HG02943 (cell line): ENCODE measurements at regions not wholly inside any gene's neighbourhood (a gene's known extent, or its start where the extent isn't known, plus 50 kb on each side); places are given as distances from the start of the nearest gene placed in this dataset.

Source experiments
- ATAC-seq: cut with Tn5 transposase; IDR thresholded peaks from one replicate; pipeline ENCODE4 v1.9.1; 2021; ENCODE audit warnings: mild to moderate bottlenecking, low read depth, moderate library complexity; ENCODE audit not compliant: unreplicated experiment

DNA sequence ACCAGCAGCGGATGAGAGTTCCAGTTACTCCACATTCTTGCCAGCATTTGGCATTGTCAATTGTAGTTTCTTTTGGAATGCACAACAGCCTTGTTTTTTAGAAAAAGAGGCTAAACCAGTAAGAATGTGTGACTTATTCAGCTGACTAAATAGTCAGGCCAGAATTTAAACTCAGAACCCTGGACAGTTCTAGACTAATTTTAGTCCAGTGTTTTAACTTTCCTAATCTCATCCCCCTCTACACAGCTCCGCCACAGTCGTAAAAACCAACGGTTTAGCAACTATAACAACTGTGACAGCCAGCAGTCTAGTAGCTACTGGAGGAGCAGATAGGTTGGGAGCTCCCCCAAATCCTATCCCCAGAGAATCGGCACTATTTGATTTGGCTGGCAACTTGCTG, 103.7 kb downstream of the FOXD1 start:
- no peak for ATAC-seq

DNA sequence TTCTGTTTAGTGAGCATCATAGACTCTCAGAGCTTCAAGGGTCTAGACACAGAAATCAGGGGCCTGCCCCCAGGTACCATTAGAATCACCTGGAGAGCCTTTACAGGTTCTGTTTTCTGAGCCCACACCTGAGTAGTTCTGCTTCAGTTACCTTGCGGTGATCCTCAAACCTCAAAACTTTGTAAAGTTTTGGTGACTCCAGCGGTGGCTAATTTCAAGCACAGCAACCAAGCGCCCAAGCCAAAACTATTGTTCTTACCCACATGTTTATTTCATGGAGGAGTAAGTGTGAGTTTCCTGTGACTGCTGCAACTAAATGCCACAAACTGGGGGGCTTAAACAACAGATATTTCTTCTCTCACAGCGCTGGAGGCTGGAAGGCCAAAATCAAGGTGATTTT, 108.9 kb downstream of the FOXD1 start:
- ATAC-seq: no peak

DNA sequence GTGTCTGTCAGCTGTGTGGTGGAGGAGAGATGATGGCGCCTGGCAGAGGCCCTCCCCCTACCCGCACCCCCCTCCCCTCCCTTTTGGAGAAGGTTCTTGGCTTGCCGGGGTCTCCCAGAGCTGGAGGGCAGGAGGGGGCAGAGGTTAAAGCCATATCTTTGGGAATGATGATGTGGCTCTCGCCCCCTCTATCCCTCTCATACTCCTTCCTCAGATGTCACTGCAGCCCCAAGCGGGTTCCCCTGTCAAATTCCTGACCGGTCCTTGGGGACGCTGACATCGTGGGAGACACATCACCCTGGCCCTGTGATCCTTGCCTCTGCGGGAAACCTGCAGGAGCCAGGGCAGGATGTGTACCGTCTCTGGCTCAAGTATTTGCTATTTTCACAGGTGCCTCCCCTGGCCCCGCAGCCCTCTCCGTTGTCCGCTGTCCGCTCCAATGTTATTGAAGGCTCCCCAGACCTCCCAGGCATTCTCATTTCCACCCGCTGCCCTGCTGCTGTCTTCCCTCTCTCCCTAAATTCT, 109.5 kb downstream of the FOXD1 start:
- no peak for ATAC-seq

DNA sequence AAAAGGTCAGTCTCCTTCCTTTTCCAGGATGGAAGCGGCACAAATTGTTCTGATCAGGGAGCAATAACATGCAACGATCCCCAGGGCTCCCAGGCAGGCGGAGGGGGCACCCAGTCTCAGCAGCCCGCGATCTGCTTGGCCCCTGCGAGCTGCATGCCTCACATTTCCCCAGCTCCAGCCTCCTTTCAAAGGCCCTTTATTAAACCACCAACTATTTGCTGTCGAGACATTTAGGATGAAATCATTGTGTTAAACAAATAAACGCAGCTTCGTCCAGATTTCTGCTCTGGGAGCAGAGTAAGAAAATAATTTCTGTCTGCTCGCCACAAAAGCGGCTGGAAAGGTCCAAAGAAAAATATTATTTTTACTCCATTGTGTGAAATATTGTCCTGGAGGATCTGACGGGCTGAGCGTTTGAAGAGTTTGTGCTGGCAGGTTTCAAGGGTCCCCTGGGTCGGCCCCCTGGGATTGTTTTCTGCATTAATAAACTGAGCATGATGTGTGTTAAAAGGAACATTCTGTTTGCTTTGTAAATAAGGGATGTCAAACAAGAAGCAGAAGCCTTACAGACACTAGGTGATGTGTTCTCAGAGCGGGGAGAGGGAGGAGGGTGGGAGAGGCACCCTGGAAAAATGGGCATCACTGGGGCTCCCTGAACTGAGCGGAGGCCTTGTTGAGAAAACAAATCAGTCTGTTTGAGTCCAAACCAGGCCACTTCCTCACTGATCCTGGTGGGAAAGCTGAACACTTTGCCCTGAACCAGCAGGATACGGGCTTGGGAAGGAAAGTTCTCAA, 110.1 kb downstream of the FOXD1 start:
- ATAC-seq: no peak

DNA sequence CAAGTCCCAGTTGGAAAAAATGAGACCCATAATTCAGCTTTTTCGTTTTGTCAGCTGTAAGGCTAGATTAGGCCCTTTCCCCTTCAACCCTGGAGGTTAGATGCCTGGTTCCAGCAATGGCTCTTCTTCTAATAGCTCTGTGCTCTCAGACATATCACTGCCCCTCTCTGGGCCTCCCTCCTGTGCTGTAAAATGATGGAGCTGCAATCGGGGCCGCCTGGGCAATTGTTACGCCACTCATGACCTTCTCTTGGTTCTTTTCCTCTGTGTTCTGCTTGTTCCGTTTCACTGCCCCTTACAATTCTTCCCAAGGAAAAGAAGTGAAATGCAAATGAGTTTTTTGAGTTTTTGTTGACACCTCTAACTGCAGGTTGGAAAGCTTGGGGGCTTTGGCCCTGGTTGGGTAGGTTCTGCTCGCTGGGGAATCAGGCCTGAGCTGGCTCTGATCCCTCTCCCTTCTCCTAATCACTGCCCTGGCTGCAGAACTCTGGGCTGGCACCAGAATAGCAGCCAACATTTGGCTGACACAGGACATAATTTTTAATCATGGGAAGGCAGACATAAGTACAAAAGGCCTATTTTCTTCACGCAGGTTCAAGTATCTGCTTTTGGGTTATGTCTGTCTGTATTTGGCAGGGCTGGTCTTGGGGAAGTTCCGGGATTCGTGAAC, 110.9 kb downstream of the FOXD1 start:
- ATAC-seq: no peak

DNA sequence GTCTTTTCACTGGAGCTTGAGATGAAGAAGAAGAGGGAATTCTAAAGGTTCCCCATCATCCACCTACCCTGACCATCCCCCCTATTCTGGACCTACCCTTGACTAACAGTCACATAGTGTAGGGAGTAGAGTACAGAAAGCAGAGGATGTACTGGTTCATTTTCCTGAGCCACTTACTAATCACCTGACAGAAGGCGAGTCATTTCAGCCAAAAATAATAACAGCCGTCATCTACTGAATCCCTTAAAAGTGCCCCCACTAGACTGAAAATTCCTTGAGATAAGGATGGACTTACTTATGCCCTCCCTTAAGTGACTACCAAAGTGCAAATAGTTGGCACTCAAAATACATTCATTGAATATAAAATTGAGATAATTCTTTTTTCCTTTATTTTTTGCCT, 112.2 kb downstream of the FOXD1 start:
- no peak for ATAC-seq

DNA sequence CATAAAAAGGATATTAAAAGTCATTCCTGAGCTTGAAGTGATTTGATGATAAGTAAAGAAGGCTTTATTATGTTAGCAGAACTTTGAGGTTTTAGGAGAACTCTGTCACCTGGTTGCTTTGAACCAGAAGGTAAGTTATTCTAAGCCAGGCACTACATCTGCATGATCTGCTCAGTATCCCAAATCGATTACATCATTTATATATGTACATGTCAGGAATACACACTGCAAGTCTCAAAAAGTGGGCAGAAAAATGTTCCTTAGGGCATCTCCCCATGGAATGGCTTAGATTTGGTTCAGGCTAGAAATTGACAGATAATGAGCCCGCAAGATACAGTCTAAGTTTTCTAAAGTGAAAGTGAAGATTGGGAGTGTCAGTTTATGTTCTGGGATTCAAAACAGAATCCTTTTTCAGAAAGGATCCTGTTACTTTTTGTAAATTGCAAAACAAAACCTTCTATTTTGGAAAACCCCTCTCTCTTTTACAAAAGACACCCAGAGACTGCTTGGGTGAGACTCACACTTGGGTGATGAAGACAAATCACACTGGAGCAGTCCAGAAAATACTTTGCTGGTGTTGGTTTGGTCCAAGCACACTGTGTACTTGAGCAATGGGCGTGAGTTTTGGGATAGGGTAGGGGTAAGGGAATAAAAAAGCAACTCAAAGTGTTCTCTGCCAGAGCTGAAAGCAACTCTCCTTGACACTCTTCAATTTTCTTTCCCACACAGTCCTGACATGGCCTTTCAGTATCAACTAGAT, 114.5 kb downstream of the FOXD1 start:
- no peak for ATAC-seq

DNA sequence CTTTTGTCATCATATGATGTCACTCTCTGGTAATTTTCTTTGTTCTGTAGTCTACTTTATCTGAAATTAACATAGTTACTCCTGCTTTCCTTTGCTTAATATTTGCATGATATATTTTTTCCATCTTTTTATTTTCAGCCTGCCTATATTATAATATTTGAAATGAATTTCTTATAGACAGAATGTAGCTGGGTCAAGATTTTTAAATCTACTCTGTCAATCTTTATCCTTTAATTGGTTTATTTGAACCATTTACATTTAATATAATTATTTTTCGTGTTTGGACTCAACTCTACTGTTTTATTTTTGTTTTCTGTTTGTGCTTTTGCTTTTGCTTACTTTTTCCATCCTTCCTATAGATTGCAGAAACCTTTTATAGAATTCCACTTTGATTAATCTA, 118.0 kb downstream of the FOXD1 start:
- ATAC-seq: no peak

DNA sequence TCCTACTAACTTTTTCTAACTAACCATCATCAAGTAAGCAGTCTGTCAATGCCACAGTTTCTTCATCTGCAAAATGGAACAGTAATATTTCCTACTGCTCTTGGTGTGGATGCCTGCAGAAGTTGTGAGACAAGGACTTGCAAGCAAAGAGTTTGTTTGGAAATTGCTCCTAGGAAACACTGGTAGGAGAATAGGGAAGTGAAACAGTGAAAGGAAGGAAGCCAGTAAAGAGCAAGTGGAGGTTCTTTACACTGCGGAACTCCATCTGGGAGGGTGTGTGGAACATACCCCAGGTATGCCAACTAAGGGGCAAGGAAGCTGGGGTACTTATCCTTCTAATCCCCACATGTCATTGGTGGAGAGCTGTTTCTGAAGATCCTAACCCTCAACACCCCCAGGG, 119.9 kb downstream of the FOXD1 start:
- ATAC-seq: no peak

DNA sequence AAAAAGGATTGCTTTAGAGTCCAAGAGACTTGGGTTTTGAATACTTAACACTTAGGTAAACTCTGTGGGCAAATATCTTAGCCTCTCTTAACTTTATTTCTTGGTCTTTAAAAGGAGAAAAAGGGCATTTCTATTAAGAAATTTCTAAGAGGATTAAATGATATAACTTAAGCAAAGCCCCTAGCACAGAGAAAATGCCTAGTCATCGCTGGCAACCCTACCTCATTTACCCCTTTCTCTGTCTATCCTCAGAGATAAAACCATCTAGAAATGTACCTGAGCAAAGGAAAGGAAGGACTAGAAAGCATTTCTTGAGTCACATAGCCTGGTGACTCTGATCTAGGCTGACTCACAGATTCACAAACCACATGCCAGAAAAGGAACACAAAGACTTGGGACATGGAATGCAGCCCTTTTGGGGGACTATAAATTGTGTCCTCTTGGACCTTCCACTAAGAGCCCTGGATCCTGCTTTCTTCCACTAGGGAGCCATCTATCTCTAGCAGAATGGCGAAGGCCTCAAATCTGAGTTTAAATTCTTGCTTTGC, 120.6 kb downstream of the FOXD1 start:
- ATAC-seq: no peak

DNA sequence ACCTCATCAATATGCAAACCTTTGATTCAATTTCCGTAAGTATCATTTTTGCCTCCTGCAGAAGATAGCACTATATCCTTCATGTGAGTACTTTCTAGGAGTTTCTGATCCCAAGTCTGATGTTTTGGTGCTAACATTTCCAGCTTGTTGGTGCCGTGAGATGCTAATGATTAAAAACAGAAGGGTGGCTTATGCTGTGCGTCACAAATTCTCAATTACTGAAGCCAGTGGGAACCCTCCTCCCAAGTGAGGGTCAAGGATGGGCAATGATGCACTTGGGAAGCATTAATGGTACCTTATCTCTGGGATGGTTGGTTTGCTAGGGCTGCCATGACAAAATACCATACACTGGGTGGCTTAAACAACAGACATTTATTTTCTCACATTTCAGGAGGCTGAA, 123.0 kb downstream of the FOXD1 start:
- ATAC-seq: no peak

DNA sequence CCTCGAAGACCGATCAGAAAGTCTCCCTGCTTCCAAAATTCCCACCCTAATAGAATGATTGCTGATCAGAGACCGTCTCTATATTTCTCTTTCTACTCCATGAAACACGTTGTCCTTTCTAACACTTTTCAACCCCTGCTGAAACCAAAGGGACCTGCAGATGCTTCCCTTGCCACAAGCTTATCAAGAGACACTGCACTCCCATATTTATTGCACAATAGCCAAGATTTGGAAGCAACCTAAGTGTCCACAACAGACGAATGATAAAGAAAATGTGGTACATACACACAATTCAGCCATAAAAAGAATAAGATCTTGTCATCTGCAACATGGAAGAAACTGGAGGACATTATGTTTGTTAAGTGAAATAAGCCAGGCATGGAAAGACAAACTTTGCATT, 125.1 kb downstream of the FOXD1 start:
- no peak for ATAC-seq

DNA sequence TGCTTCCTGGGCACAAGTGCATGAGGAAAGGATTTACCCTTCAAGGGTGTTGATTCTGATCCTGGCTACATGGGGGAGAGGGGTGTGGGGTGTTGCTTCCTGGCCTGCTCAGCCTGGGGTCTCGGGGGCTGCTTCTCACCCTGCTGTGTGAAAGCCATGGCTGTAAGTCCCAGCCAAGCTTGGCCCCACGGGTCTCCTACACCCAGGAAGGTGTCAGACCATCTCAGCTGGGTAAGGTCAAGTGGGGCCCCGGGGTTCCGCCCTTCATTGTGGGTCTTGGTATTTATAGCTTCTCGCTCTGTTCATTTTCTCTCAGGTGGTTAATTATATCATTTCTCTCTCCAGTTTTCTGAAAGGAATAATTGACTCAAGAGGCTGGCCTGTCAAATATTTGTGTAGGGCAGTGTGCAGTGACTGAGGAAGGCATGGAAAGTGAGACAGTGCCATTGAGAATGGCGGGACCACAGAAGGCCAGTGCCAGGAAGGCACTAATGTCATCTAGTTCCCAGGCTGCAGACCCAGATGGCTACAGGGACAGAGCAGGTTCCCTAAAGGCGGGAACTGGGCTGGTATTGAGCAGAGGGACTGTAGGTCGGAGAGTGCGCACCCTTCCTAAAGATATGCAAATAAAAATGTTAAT, 126.0 kb downstream of the FOXD1 start:
- ATAC-seq: no peak

DNA sequence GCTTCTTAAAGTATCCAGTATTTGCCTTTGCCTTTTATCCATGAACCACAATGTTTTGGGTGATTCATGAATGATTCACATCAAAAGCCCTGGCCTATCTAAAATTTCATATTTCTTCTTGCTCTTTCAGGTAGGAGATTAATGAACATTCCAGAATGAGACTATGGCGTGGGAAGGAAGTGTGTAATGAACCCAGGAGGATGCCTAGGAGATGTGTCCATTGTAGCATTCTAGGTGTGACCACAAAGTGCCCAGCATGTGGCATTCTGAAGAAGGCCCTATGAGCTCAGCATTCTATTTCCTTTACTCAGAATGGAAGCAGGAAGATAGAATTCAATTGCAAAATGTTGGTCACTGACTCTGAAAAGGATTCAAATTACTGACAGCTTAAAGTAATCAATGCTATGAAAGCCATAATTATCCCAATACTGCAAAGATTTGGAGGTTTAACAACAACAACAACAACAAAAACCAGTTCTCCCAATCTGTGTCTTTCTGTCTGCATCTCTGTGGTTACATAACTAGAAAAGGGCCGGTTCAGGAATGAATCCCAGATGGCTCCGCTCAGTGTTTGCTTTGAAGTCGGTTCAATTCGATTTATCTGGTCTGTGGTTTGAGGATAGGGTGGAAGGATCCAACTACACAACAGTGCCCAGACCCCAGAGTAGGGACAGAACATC, 126.7 kb downstream of the FOXD1 start:
- ATAC-seq: no peak

DNA sequence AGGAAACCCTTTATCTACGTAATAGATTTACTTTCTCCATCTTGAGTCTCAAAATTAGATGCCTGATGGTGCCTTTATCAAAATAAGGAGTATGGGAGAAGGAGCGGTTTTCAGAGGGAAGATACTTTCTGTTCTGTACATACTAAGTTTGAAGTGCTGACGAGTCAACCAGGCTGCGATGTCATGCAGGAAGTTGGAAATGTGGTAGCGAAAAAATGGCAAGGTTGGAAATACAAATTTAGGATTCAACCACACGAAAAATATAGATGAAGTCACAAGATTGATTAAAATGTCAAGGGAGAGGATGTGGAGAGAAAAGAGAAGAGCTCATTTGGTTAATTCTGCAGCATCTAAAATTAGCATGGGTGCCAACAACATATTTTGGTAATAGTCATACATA, 129.5 kb downstream of the FOXD1 start:
- ATAC-seq: no peak

DNA sequence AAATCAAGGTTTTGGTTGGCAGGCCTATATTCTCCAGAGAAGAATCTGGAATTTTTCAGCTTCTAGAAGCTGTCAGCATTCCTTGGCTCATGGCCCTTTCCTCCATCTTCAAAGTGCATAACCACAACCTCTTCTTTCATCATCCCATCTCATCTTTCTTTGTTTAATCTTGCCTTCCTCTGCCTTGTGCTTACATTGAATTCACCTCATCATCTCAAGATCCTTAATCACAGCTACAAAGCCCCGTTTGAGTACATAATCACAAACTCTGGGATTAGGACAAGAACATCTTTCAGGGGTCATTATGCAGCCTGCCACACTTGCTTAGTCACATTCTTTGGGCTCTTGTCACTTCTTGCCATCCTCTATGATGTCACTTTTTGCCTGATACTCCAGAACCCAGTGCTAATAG, 130.3 kb downstream of the FOXD1 start:
- no peak for ATAC-seq

DNA sequence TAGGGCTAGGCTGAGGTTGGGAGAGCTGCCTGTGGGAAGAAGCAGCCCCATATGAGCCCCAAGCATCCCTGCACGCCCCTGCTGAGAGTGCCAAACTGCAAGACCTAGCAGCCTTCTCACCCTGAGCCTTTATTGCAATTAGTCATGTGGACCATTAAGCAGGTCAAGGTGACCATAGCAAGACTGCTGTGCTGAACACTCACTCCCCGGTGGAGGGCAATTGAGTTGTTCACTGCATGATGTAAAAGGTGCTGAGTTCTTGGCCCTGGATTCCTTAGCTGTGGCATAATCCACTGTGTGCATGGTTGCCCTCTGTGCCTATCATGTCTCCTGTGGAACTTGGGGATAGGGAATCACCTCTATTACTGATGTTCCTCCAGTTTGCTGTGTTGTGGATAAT, 131.1 kb downstream of the FOXD1 start:
- no peak for ATAC-seq

DNA sequence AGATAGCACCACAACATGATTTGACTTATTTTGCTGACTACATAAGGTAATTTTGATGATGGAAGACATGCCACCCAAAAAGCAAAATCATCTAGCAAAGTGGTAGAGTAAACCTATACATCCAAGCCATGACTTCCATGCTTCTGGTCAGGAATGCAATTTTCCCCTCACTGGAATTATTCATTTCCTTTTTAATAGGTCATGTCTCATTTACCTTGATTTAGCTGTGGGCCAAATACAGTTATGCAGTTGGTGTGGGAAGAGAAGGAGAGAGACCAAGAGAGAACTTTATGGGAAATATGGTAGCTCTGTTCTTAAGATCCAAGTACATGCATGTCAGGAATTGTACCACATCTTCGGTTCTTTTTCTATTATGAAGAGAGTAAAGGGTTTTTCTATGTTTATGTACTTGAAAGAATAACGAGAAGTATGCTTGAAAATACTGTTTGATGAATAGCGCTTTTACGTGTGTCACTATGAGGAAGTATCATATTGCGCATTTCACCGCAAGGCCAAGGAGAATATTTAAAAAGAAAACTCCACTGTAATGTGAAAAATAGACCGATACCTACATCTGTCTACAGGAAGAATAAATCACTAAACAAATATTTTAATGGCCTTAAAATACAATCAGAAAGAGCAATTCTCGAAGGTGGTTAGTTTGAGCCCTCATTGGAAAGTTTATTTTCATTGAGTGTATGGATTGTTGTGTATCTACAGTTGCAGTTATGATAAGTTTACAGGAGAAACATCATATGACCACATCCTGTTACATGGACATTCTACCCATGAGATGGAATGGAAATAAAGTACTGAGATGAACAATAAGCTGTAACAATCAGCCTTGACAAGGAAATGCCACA, 134.0 kb downstream of the FOXD1 start:
- ATAC-seq: no peak

DNA sequence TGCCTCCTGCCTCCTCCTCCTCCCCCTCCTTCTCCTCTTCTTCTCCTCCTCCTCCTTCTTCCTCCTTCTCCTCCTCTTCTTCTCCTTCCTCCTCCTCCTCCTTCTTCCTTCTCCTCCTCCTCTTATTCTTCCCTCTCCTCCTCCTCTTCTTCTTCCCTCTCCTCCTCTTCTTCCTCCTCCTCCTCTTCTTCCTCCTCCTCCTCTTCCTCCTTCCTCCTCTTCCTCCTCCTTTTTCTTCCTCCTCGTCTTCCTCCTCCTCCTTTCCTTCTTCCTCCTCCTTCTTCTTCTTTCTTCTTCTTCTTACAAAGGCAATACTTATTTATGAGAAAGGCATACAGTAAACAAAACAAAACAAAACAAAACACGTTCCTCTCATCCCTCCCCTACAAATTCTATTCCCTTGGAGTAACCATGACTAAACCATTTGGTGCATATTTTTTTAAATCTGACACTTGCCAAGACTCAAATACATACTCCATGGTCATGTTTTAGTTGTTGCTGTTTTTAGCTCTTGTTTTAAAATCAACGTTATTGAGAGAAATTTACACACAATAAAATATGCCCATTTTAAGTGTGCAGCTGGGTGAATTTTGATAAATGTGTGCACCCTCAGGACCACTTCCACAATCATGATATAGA, 135.6 kb downstream of the FOXD1 start:
- ATAC-seq: no peak
